Caco-2 (cell line): ENCODE measurements at regions not wholly inside any gene's neighbourhood (a gene's known extent, or its start where the extent isn't known, plus 50 kb on each side); places are given as distances from the start of the nearest gene placed in this dataset.
"Not testable (repeated sequence)": the region's sequence is repeated elsewhere in the genome, so short reads cannot be mapped to it uniquely, and the experiment has no call there.

Experiments used
- BruUV-seq: library from RNA; stranded (reverse); fragments of 400-500 nt; replicated peaks from 2 replicates; lab custom pipeline; 2021; lab: Mats Ljungman, UMichigan
- CTCF ChIA-PET: fragments of 300-600 bp; sonication (Branson Sonifier 250); formaldehyde crosslinking; loops from one replicate; lab custom pipeline; 2022; ENCODE audit warnings: antibody characterized with exemption; lab: Charles Lee
- POLR2A ChIA-PET: fragments of 300-600 bp; sonication (Branson Sonifier 250); formaldehyde crosslinking; loops from one replicate; lab custom pipeline; 2022; ENCODE audit warnings: antibody characterized with exemption; lab: Charles Lee
- DNase-seq, 2 experiments: peaks; one replicate each; pipeline versions ENCODE4 v3.0.0 to v3.0.0-alpha.2; 2020 to 2022
- H3K27me3 ChIP-seq: replicated peaks from 2 replicates; pipeline ENCODE4 v1.6.0; 2011; ENCODE audit warnings: low read length; ENCODE audit not compliant: control insufficient read depth, insufficient read depth
- H3K36me3 ChIP-seq: 2 replicates; pipeline ENCODE4 v1.5.1; 2011; ENCODE audit warnings: low read length; ENCODE audit not compliant: control insufficient read depth, insufficient read depth
- H3K4me1 ChIP-seq: fragments of 250-450 bp; sonication (Bioruptor Pico); 2 replicates; pipeline ENCODE4 v1.5.1; 2020; ENCODE audit warnings: mild to moderate bottlenecking
- H3K4me3 ChIP-seq: 2 replicates; pipeline ENCODE4 v1.5.1; 2011; ENCODE audit warnings: low read depth, mild to moderate bottlenecking, control low read depth, low read length
- H3K9me3 ChIP-seq: fragments of 250-450 bp; sonication (Bioruptor Pico); 2 replicates; pipeline ENCODE4 v1.5.1; 2020; ENCODE audit warnings: mild to moderate bottlenecking, moderate library complexity
- H3K27ac Mint-ChIP-seq: one replicate; pipeline ENCODE4 v1.8.0; 2022; ENCODE audit warnings: mixed read lengths; ENCODE audit not compliant: unreplicated experiment
- H3K27me3 Mint-ChIP-seq: one replicate; pipeline ENCODE4 v1.8.0; 2022; ENCODE audit warnings: mixed read lengths; ENCODE audit not compliant: insufficient read depth, unreplicated experiment
- H3K36me3 Mint-ChIP-seq: one replicate; pipeline ENCODE4 v1.8.0; 2022; ENCODE audit warnings: mild to moderate bottlenecking, mixed read lengths; ENCODE audit not compliant: insufficient read depth, unreplicated experiment
- H3K4me1 Mint-ChIP-seq: one replicate; pipeline ENCODE4 v1.8.0; 2022; ENCODE audit warnings: low read depth, mixed read lengths; ENCODE audit not compliant: unreplicated experiment
- H3K4me3 Mint-ChIP-seq: one replicate; pipeline ENCODE4 v1.8.0; 2022; ENCODE audit warnings: mild to moderate bottlenecking, moderate library complexity, mixed read lengths; ENCODE audit not compliant: unreplicated experiment
- H3K9me3 Mint-ChIP-seq: one replicate; pipeline ENCODE4 v1.8.0; 2022; ENCODE audit warnings: mixed read lengths; ENCODE audit not compliant: unreplicated experiment
- CTCF ChIP-seq, 2 experiments: fragments of 200-600 bp in 1 of 2; IDR thresholded peaks; 1 replicate in 1 of 2; 2 replicates in 1 of 2; pipeline versions ENCODE4 v1.5.1 to v1.8.0; 2011 to 2022; ENCODE audit warnings: antibody characterized with exemption in 1 of 2, control low read depth in 1 of 2, inconsistent platforms in 1 of 2, low read depth in 1 of 2, low read length in 1 of 2, mild to moderate bottlenecking in 1 of 2, moderate library complexity in 1 of 2; ENCODE audit not compliant: insufficient read depth in 1 of 2, severe bottlenecking in 1 of 2, unreplicated experiment in 1 of 2
- intact Hi-C: fragments of 100-400 bp; cut with micrococcal nuclease; formaldehyde crosslinking; loops from one replicate; pipeline ENCODE4 v1.10.0; 2022; ENCODE audit not compliant: unreplicated experiment

DNA sequence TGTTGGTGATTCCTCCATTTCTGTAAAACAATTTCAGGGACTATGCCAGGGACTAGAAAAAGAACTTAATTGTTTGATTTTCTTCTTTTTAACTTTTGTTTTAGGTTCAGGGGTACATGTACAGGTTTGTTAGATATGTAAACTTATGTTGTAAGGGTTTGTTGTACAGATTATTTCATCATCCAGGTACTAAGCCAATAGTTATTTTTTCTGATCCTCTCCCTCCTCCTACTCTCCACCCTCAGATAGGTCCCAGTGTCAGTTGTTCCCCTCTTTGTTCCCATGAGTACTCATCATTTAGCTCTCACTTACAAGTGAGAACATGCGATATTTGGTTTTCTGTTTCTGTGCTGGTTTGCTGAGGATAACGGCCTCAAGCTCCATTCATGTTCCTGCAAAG, 70.8 kb upstream of the BOD1L1 start:
- H3K4me1 Mint-ChIP-seq: peaks cover 14% of the 10 kb centered on the region
- Histone ChIP-seq H3K27me3 (no peaks in the 10 kb centered on the region), H3K4me1 (0 out of 2 replicates have a peak, but pooled peaks cover 4% of the 10 kb centered on the region), H3K36me3 (no peaks in the 10 kb centered on the region), H3K9me3 (no peaks in the 10 kb centered on the region), H3K4me3 (no peak overlapping the region)
- no peak overlapping the region for H3K27ac Mint-ChIP-seq
- no peak overlapping the region for H3K4me3 Mint-ChIP-seq
- CTCF ChIA-PET: no interaction called here
- DNase-seq: no peak
- no peak for TF ChIP-seq CTCF (IDR thresholded peaks at IDR 0.05; ENCODE audit: insufficient read depth in 1 of 2, low read depth in 1 of 2, low read length in 1 of 2, severe bottlenecking in 1 of 2, unreplicated experiment in 1 of 2)
- H3K36me3 Mint-ChIP-seq: no peaks in the 10 kb centered on the region
- POLR2A ChIA-PET: no interaction called here
- H3K9me3 Mint-ChIP-seq: no peaks in the 10 kb centered on the region
- no TSS peak for BruUV-seq
- intact Hi-C loops: no loop called here
- H3K27me3 Mint-ChIP-seq: no peaks in the 10 kb centered on the region

- TF ChIP-seq CTCF (IDR thresholded peaks at IDR 0.05; ENCODE audit: insufficient read depth in 1 of 2, low read depth in 1 of 2, low read length in 1 of 2, severe bottlenecking in 1 of 2, unreplicated experiment in 1 of 2): no peak
- H3K4me1 ChIP-seq: 0 out of 2 replicates have a peak, but pooled peaks cover 4% of the 10 kb centered on the region
- no peaks in the 10 kb centered on the region for H3K27me3 Mint-ChIP-seq
- CTCF ChIA-PET: no interaction called here
- H3K36me3 ChIP-seq: no peaks in the 10 kb centered on the region
- no peak overlapping the region for H3K27ac Mint-ChIP-seq
- H3K36me3 Mint-ChIP-seq: no peaks in the 10 kb centered on the region
- no peak overlapping the region for H3K4me3 Mint-ChIP-seq
- no peak overlapping the region for H3K4me3 ChIP-seq
- POLR2A ChIA-PET: no interaction called here
- peaks cover 23% of the 10 kb centered on the region for H3K4me1 Mint-ChIP-seq
- no TSS peak for BruUV-seq
- no peaks in the 10 kb centered on the region for H3K9me3 Mint-ChIP-seq
- intact Hi-C loops: no loop called here
- no peak for DNase-seq
- H3K27me3 ChIP-seq: no peaks in the 10 kb centered on the region
- H3K9me3 ChIP-seq: no peaks in the 10 kb centered on the region
Measured at GRCh38 chr4:13700021-13700857, 72.7 kb upstream of the BOD1L1 start.

- H3K4me3 ChIP-seq, BruUV-seq, POLR2A ChIA-PET, H3K9me3 ChIP-seq, H3K36me3 ChIP-seq, CTCF ChIA-PET, intact Hi-C loops, H3K36me3 Mint-ChIP-seq, DNase-seq, H3K27ac Mint-ChIP-seq, H3K4me3 Mint-ChIP-seq, H3K27me3 Mint-ChIP-seq, H3K9me3 Mint-ChIP-seq, H3K27me3 ChIP-seq, H3K4me1 ChIP-seq: not testable (repeated sequence)
- H3K4me1 Mint-ChIP-seq: peaks cover 23% of the 10 kb centered on the region
Measured at GRCh38 chr4:13700858-13701140, 73.3 kb upstream of the BOD1L1 start.
